ENCODE measurements at regions not wholly inside any gene's neighbourhood (a gene's known extent, or its start where the extent isn't known, plus 50 kb on each side); places are given as distances from the start of the nearest gene placed in this dataset.

DNA sequence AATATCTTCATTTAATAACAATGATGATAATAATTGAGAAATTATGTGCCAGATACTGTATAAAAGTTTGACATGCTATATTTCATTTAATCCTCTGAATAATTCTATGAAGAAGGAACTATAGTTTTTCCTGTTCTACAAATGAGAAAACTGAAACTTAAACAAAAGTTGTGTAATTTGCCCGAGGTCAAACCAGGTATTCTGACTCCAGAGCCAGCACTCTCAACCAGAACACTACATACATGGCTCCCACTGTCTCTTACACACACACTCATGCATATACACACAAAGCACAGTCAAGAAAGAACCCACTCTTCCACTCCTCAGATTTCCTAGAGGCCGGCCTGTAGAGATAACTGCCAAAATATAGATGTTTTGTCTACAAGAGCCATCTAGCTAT is 374.0 kb upstream of the EMCN start:
- TF ChIP-seq, protein P1, sequence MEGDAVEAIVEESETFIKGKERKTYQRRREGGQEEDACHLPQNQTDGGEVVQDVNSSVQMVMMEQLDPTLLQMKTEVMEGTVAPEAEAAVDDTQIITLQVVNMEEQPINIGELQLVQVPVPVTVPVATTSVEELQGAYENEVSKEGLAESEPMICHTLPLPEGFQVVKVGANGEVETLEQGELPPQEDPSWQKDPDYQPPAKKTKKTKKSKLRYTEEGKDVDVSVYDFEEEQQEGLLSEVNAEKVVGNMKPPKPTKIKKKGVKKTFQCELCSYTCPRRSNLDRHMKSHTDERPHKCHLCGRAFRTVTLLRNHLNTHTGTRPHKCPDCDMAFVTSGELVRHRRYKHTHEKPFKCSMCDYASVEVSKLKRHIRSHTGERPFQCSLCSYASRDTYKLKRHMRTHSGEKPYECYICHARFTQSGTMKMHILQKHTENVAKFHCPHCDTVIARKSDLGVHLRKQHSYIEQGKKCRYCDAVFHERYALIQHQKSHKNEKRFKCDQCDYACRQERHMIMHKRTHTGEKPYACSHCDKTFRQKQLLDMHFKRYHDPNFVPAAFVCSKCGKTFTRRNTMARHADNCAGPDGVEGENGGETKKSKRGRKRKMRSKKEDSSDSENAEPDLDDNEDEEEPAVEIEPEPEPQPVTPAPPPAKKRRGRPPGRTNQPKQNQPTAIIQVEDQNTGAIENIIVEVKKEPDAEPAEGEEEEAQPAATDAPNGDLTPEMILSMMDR (IDR thresholded peaks at IDR 0.05): no peak
- no peak for TF ChIP-seq POLR2A (IDR thresholded peaks at IDR 0.05)
